ENCODE measurements at regions not wholly inside any gene's neighbourhood (a gene's known extent, or its start where the extent isn't known, plus 50 kb on each side); places are given as distances from the start of the nearest gene placed in this dataset.

DNA sequence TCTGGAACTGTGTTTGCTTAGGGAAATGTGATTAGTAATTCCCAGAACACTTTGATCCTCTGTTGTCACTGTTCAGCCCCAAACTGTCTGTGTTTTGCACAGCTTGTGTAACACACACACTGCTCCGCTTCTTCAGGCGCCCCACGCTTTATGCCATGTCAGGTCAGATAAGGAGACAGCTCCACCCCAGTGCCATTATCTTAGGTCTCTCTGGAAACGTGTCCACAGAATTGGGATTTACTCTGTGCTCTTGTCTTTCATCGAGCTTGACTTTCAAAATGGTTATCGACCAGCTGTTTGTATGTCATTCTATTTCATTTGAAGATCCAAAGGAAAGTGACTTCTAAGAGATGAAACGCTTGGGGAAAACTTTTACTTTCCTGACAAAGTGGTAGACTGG lies 106.4 kb upstream of the SSTR4 start:
- DNase-seq (ENCODE audit: low spot score) = no peak
- TF ChIP-seq JUND (IDR thresholded peaks at IDR 0.05) (no peak), SP1 (IDR thresholded peaks at IDR 0.05) (no peak), FOXA2 (IDR thresholded peaks at IDR 0.05) (no peak), TAF1 (conservative IDR thresholded peaks at IDR 0.05) (no peak), HNF4A (conservative IDR thresholded peaks at IDR 0.05) (no peak), EGR1 (IDR thresholded peaks at IDR 0.05; ENCODE audit: low read depth in 2 of 2) (no peak), CTCF (IDR thresholded peaks at IDR 0.05; ENCODE audit: low read depth, low read length, missing input control) (no peak), HNF4G (IDR thresholded peaks at IDR 0.05) (no peak)
- Histone ChIP-seq H3K4me1 (ENCODE audit: control insufficient read depth in 4 of 4, insufficient read depth in 4 of 4, low read length in 3 of 4) (peaks cover 0 to 9% (median 7%) of the 10 kb centered on the region in 4 donors), H3K9ac (ENCODE audit: low read depth in 1 of 2, low read length in 2 of 2) (no peak overlapping the region), H3K4me3 (ENCODE audit: low read depth in 1 of 3, low read length in 3 of 3) (no peak overlapping the region), H3K27me3 (ENCODE audit: control insufficient read depth in 4 of 4, insufficient read depth in 4 of 4, low read length in 3 of 4) (no peaks in the 10 kb centered on the region), H3K36me3 (ENCODE audit: control insufficient read depth in 4 of 4, insufficient read depth in 3 of 4, low read depth in 1 of 4, low read length in 3 of 4) (no peaks in the 10 kb centered on the region), H3K27ac (ENCODE audit: low read depth in 1 of 2, low read length in 2 of 2) (no peak overlapping the region), H3K9me3 (ENCODE audit: control insufficient read depth in 4 of 4, low read length in 3 of 4) (no peaks in the 10 kb centered on the region)
- WGBS = 66% methylated on average over 7 of the region's 7 CpGs

DNA sequence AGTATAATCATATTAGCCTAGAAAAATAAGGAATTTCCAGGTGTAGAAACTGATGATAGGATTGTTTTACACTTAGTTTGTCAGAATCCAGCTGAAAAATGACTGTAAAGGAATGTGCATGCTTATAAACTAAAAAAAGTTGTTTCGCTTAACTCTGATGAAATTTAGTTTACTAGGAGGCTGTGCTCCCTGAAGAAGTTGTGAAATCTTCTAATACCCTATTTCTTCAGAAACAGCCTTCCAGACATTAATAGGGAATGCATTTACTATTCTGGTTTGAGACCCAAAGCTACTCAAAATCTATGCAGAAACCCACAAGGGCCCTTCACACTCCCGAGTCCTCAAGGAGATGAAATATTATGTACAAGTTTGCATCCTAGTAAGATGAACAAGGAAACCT lies 105.5 kb upstream of the SSTR4 start:
- no peak overlapping the region for H3K4me3 ChIP-seq (ENCODE audit: low read depth in 1 of 3, low read length in 3 of 3)
- no peaks in the 10 kb centered on the region for H3K9me3 ChIP-seq (ENCODE audit: control insufficient read depth in 4 of 4, low read length in 3 of 4)
- WGBS = 93% methylated on average over 2 of the region's 2 CpGs
- peaks cover 0 to 9% (median 7%) of the 10 kb centered on the region in 4 donors for H3K4me1 ChIP-seq (ENCODE audit: control insufficient read depth in 4 of 4, insufficient read depth in 4 of 4, low read length in 3 of 4)
- TF ChIP-seq RXRA (IDR thresholded peaks at IDR 0.05) (no peak), TAF1 (conservative IDR thresholded peaks at IDR 0.05) (no peak), HNF4A (conservative IDR thresholded peaks at IDR 0.05) (no peak), SP1 (IDR thresholded peaks at IDR 0.05) (no peak), FOXA2 (IDR thresholded peaks at IDR 0.05) (no peak), NR2F2 (IDR thresholded peaks at IDR 0.05) (no peak), MAX (IDR thresholded peaks at IDR 0.05) (no peak), RAD21 (IDR thresholded peaks at IDR 0.05) (no peak), ATF3 (IDR thresholded peaks at IDR 0.05) (no peak), REST (IDR thresholded peaks at IDR 0.05) (no peak), EGR1 (IDR thresholded peaks at IDR 0.05; ENCODE audit: low read depth in 2 of 2) (no peak), CTCF (IDR thresholded peaks at IDR 0.05; ENCODE audit: low read depth, low read length, missing input control) (no peak), HNF4G (IDR thresholded peaks at IDR 0.05) (no peak), YY1 (IDR thresholded peaks at IDR 0.05) (no peak), JUND (IDR thresholded peaks at IDR 0.05) (no peak), ZBTB33 (IDR thresholded peaks at IDR 0.05) (no peak), FOXA1 (IDR thresholded peaks at IDR 0.05) (no peak), GABPA (IDR thresholded peaks at IDR 0.05 in 1 of 2, conservative IDR thresholded peaks at IDR 0.05 in 1 of 2) (no peak)
- H3K27ac ChIP-seq (ENCODE audit: low read depth in 1 of 2, low read length in 2 of 2) = no peak overlapping the region
- DNase-seq (ENCODE audit: low spot score) = no peak
- H3K36me3 ChIP-seq (ENCODE audit: control insufficient read depth in 4 of 4, insufficient read depth in 3 of 4, low read depth in 1 of 4, low read length in 3 of 4) = no peaks in the 10 kb centered on the region
- H3K9ac ChIP-seq (ENCODE audit: low read depth in 1 of 2, low read length in 2 of 2) = no peak overlapping the region
- no peaks in the 10 kb centered on the region for H3K27me3 ChIP-seq (ENCODE audit: control insufficient read depth in 4 of 4, insufficient read depth in 4 of 4, low read length in 3 of 4)
